Astrocyte (in vitro differentiated cells and primary cell): ENCODE measurements at regions not wholly inside any gene's neighbourhood (a gene's known extent, or its start where the extent isn't known, plus 50 kb on each side); places are given as distances from the start of the nearest gene placed in this dataset.

ENCODE experiments used
- DNase-seq: peaks from one replicate; pipeline ENCODE4 v3.0.0-alpha.2; 2010; ENCODE audit warnings: low read depth
- FAIRE-seq: peaks from 2 replicates; lab custom pipeline; 2011; peaks lifted over from hg19 to GRCh38; lab: Jason Lieb, UNC
- H2AFZ ChIP-seq: 2 replicates; pipeline ENCODE4 v1.6.0; 2012; ENCODE audit warnings: low read depth, low read length, inconsistent platforms
- H3K27ac ChIP-seq: 2 replicates; pipeline ENCODE4 v1.5.1; 2011; ENCODE audit warnings: low read depth, low read length, inconsistent platforms
- H3K27me3 ChIP-seq: 2 replicates; pipeline ENCODE4 v1.6.0; 2011; ENCODE audit warnings: low read length, inconsistent platforms; ENCODE audit not compliant: insufficient read depth
- H3K36me3 ChIP-seq: 2 replicates; pipeline ENCODE4 v1.5.1; 2011; ENCODE audit warnings: low read length, inconsistent platforms; ENCODE audit not compliant: insufficient read depth
- H3K4me1 ChIP-seq: 2 replicates; pipeline ENCODE4 v1.5.1; 2011; ENCODE audit warnings: low read length, inconsistent platforms; ENCODE audit not compliant: insufficient read depth
- H3K4me2 ChIP-seq: 2 replicates; pipeline ENCODE4 v1.6.0; 2012; ENCODE audit warnings: low read length, inconsistent platforms
- H3K4me3 ChIP-seq: 2 replicates; pipeline ENCODE4 v1.5.1; 2011; ENCODE audit warnings: low read depth, mild to moderate bottlenecking, low read length, inconsistent platforms; ENCODE audit not compliant: insufficient read depth
- H3K79me2 ChIP-seq: 2 replicates; pipeline ENCODE4 v1.6.0; 2012; ENCODE audit warnings: mild to moderate bottlenecking, low read length, inconsistent platforms; ENCODE audit not compliant: insufficient read depth
- H3K9ac ChIP-seq: 2 replicates; pipeline ENCODE4 v1.6.0; 2012; ENCODE audit warnings: mild to moderate bottlenecking, low read length, inconsistent platforms
- H3K9me3 ChIP-seq: 2 replicates; pipeline ENCODE4 v1.5.1; 2012; ENCODE audit warnings: low read depth, mild to moderate bottlenecking, low read length, inconsistent platforms; ENCODE audit not compliant: insufficient read depth
- H4K20me1 ChIP-seq: 2 replicates; pipeline ENCODE4 v1.6.0; 2012; ENCODE audit warnings: low read length, inconsistent platforms; ENCODE audit not compliant: insufficient read depth
- H3K27ac Mint-ChIP-seq: one replicate; pipeline ENCODE4 v1.8.0; 2021; ENCODE audit warnings: mild to moderate bottlenecking, mixed read lengths; ENCODE audit not compliant: unreplicated experiment
- H3K27me3 Mint-ChIP-seq: one replicate; pipeline ENCODE4 v1.8.0; 2021; ENCODE audit warnings: low read depth, mixed read lengths; ENCODE audit not compliant: unreplicated experiment
- H3K36me3 Mint-ChIP-seq: one replicate; pipeline ENCODE4 v1.8.0; 2021; ENCODE audit warnings: low read depth, mixed read lengths; ENCODE audit not compliant: unreplicated experiment
- H3K4me1 Mint-ChIP-seq: one replicate; pipeline ENCODE4 v1.8.0; 2021; ENCODE audit warnings: low read depth, mixed read lengths; ENCODE audit not compliant: unreplicated experiment
- H3K4me3 Mint-ChIP-seq: one replicate; pipeline ENCODE4 v1.8.0; 2021; ENCODE audit warnings: mild to moderate bottlenecking, moderate library complexity, mixed read lengths; ENCODE audit not compliant: unreplicated experiment
- H3K9me3 Mint-ChIP-seq: one replicate; pipeline ENCODE4 v1.8.0; 2021; ENCODE audit warnings: mild to moderate bottlenecking, mixed read lengths; ENCODE audit not compliant: unreplicated experiment
- EZH2 ChIP-seq: IDR thresholded peaks from 2 replicates; pipeline ENCODE4 v1.6.1; 2012; ENCODE audit warnings: mild to moderate bottlenecking, low read length, inconsistent platforms; ENCODE audit not compliant: insufficient read depth
- TF ChIP-seq, protein P1 (sequence below): IDR thresholded peaks from 2 replicates; pipeline ENCODE4 v1.5.1; 2011; ENCODE audit warnings: low read depth, mild to moderate bottlenecking, inconsistent platforms, low read length, moderate library complexity; ENCODE audit not compliant: insufficient read depth

DNA sequence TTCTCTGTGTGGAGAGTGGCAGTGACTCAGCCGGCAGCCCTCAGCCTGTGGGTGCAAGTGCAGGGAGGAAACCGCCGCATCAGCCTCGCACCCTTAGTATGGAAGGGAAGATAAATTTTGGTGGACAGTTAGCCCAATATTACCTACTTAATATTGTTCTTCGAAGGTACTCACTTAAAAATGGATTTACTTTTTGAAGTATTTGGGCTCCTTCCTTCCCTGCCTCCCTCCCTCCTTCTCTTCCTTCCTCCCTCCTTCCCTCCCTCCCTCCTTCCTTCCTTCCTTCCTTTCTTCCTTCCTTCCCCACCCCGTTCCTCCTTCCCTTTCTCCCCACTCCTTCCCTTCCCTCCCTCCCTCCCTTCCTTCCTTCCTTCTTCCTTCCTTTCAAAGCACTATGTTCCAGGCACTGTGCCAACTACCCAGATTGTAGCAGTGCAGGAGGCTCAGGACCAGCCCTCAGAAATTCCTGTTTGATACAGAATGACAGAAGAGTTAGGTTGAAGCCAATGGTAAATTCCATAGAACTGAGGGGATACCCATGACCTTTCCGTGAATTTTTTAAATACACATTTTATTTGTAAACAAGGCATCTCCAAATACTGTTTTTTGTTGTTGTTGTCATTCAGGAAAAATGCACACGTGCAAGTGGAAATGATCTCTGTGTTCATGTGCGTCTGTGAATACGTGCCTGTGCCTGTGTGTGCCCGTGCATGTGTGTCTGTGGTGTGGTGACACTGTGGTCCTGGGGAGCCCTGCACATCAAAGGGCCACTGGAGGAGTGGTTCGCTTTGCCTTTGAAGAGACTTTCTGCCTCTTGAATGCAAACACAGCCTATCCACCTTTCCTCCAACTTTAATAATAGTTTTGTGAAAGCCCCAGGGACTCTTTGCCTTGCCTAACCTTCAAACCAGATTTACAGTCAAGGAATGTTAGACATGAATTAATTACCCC is 141.7 kb downstream of the EDN3 start:
- H3K9me3 Mint-ChIP-seq, result no peaks in the 10 kb centered on the region
- no peak overlapping the region for H3K27ac Mint-ChIP-seq
- Histone ChIP-seq H2AFZ (no peak overlapping the region), H3K36me3 (no peaks in the 10 kb centered on the region), H3K79me2 (no peaks in the 10 kb centered on the region), H3K27ac (no peak overlapping the region), H4K20me1 (no peaks in the 10 kb centered on the region), H3K9ac (no peak overlapping the region), H3K4me1 (no peaks in the 10 kb centered on the region), H3K9me3 (no peaks in the 10 kb centered on the region), H3K4me2 (no peak overlapping the region), H3K27me3 (no peaks in the 10 kb centered on the region), H3K4me3 (no peak overlapping the region)
- TF ChIP-seq EZH2, result no peak
- TF ChIP-seq, protein P1, sequence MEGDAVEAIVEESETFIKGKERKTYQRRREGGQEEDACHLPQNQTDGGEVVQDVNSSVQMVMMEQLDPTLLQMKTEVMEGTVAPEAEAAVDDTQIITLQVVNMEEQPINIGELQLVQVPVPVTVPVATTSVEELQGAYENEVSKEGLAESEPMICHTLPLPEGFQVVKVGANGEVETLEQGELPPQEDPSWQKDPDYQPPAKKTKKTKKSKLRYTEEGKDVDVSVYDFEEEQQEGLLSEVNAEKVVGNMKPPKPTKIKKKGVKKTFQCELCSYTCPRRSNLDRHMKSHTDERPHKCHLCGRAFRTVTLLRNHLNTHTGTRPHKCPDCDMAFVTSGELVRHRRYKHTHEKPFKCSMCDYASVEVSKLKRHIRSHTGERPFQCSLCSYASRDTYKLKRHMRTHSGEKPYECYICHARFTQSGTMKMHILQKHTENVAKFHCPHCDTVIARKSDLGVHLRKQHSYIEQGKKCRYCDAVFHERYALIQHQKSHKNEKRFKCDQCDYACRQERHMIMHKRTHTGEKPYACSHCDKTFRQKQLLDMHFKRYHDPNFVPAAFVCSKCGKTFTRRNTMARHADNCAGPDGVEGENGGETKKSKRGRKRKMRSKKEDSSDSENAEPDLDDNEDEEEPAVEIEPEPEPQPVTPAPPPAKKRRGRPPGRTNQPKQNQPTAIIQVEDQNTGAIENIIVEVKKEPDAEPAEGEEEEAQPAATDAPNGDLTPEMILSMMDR, result no peak
- no peak for DNase-seq
- no peak overlapping the region for H3K4me3 Mint-ChIP-seq
- no peaks in the 10 kb centered on the region for H3K36me3 Mint-ChIP-seq
- H3K4me1 Mint-ChIP-seq, result no peaks in the 10 kb centered on the region
- no peak for FAIRE-seq
- H3K27me3 Mint-ChIP-seq, result peaks cover 48% of the 10 kb centered on the region

DNA sequence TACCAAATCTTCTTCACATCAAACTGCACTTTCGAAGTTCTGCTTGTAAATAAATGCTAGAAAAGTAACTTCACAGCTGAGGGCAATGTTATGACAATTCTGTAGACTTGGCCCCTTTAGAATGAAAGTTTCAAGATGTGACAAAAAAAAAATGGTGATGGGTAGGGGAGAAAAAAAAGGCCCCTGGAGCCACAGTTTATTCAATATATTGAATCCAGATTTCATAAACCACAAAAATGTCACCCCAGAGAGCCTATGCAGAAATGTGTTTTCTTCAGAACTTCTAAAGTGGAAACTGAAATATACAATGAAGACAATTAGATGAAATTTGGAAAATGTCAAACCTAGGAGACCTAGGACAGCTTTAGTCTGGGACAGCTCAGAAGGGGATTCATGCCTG is 143.1 kb downstream of the EDN3 start:
- Mint-ChIP-seq H3K36me3 (no peaks in the 10 kb centered on the region), H3K27ac (no peak overlapping the region), H3K4me3 (no peak overlapping the region), H3K9me3 (no peaks in the 10 kb centered on the region), H3K27me3 (peaks cover 48% of the 10 kb centered on the region), H3K4me1 (peaks cover 6% of the 10 kb centered on the region)
- Histone ChIP-seq H3K4me1 (no peaks in the 10 kb centered on the region), H3K79me2 (no peaks in the 10 kb centered on the region), H3K4me3 (no peak overlapping the region), H3K27me3 (no peaks in the 10 kb centered on the region), H3K27ac (no peak overlapping the region), H4K20me1 (no peaks in the 10 kb centered on the region), H3K9ac (no peak overlapping the region), H3K4me2 (no peak overlapping the region), H3K9me3 (no peaks in the 10 kb centered on the region), H2AFZ (no peak overlapping the region), H3K36me3 (no peaks in the 10 kb centered on the region)
- no peak for DNase-seq
- no peak for FAIRE-seq
- TF ChIP-seq EZH2, result no peak
- TF ChIP-seq, protein P1, result no peak

DNA sequence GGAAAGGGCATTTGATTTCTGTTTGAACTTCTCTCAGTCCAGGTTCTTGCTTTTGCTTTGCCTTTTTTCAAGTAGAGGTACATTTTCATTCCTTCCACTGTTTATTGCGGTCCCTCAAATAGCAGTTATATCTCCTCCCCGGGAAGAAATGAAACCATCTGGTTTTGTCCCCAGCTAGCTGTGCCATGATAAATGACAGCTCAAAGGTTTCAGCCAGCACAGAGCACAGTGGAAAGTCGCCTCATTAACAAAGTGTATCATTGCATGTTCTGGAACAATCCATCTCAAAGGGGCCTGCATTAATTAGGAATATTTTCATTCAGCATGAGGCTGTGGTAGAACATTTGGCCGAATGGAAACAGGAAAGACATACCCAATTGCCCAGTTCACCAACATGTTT is 146.0 kb downstream of the EDN3 start:
- no peaks in the 10 kb centered on the region for H3K36me3 ChIP-seq
- H3K27me3 Mint-ChIP-seq, result peaks cover 60% of the 10 kb centered on the region
- H3K4me2 ChIP-seq, result no peak overlapping the region
- no peak overlapping the region for H3K4me3 ChIP-seq
- H3K27ac Mint-ChIP-seq, result no peak overlapping the region
- H3K9ac ChIP-seq, result no peak overlapping the region
- no peak for DNase-seq
- H2AFZ ChIP-seq, result no peak overlapping the region
- H3K4me1 ChIP-seq, result no peaks in the 10 kb centered on the region
- no peak overlapping the region for H3K4me3 Mint-ChIP-seq
- no peaks in the 10 kb centered on the region for H3K36me3 Mint-ChIP-seq
- H3K27ac ChIP-seq, result no peak overlapping the region
- H3K27me3 ChIP-seq, result no peaks in the 10 kb centered on the region
- H3K9me3 Mint-ChIP-seq, result peaks cover 4% of the 10 kb centered on the region
- FAIRE-seq, result no peak
- no peaks in the 10 kb centered on the region for H4K20me1 ChIP-seq
- peaks cover 13% of the 10 kb centered on the region for H3K4me1 Mint-ChIP-seq
- TF ChIP-seq EZH2, result no peak
- TF ChIP-seq, protein P1, result no peak
- H3K79me2 ChIP-seq, result no peaks in the 10 kb centered on the region
- no peaks in the 10 kb centered on the region for H3K9me3 ChIP-seq
